GM12878 (cell line): ENCODE measurements at regions not wholly inside any gene's neighbourhood (a gene's known extent, or its start where the extent isn't known, plus 50 kb on each side); places are given as distances from the start of the nearest gene placed in this dataset.

Experiments
- ATAC-seq: fragments of 200-7000 bp; cut with Tn5 transposase; 3 replicates; pipeline ENCODE4 v1.9.1; 2020; ENCODE audit warnings: mild to moderate bottlenecking, moderate library complexity
- BruUV-seq: library from RNA; stranded (reverse); fragments of 400-500 nt; replicated peaks from 2 replicates; lab custom pipeline; 2021; lab: Mats Ljungman, UMichigan
- CTCF ChIA-PET: fragments of 300-600 bp; sonication (Branson Sonifier 250); formaldehyde crosslinking; extraction: SDS; loops from one replicate; lab custom pipeline; 2021; ENCODE audit warnings: inconsistent platforms; lab: Yijun Ruan, JAX
- POLR2A ChIA-PET: fragments of 350-600 bp; formaldehyde crosslinking; extraction: SDS; loops from one replicate; lab custom pipeline; 2021; ENCODE audit warnings: inconsistent platforms; lab: Charles Lee
- RAD21 ChIA-PET: fragments of 300-600 bp; sonication (Branson Sonifier 250); formaldehyde crosslinking; loops from one replicate; lab custom pipeline; 2023; ENCODE audit warnings: antibody characterized with exemption; ENCODE audit not compliant: unreplicated experiment; lab: Charles Lee
- SMC1A ChIA-PET: fragments of 300-600 bp; sonication (Branson Sonifier 250); formaldehyde crosslinking; loops from one replicate; lab custom pipeline; 2023; ENCODE audit not compliant: unreplicated experiment, uncharacterized antibody; lab: Charles Lee
- DNase-seq: peaks from one replicate; pipeline ENCODE4 v3.0.0-alpha.2; 2011; ENCODE audit warnings: low read depth, low spot score
- FAIRE-seq: peaks from 3 replicates; lab custom pipeline; 2011; peaks lifted over from hg19 to GRCh38; lab: Jason Lieb, UNC
- H2AFZ ChIP-seq: 2 replicates; pipeline ENCODE4 v1.6.0; 2011; ENCODE audit warnings: low read depth, low read length, control low read depth; ENCODE audit not compliant: control insufficient read depth
- H3K27ac ChIP-seq: 2 replicates; pipeline ENCODE4 v1.5.1; 2011; ENCODE audit warnings: control low read depth; ENCODE audit not compliant: control insufficient read depth, insufficient read depth
- H3K27me3 ChIP-seq, 2 experiments: replicated peaks in 1 of 2; 2 replicates each; pipeline versions ENCODE4 v1.6.0 to v1.6.1; 2011; ENCODE audit warnings: low read length in 1 of 2; ENCODE audit not compliant: control insufficient read depth in 2 of 2, insufficient read depth in 2 of 2
- H3K36me3 ChIP-seq, 2 experiments: 2 replicates each; pipeline ENCODE4 v1.5.1; 2011; ENCODE audit warnings: low read length in 1 of 2; ENCODE audit not compliant: control insufficient read depth in 2 of 2, insufficient read depth in 2 of 2
- H3K4me1 ChIP-seq: 2 replicates; pipeline ENCODE4 v1.6.1; 2011; ENCODE audit warnings: mild to moderate bottlenecking, low read length, moderate library complexity, mixed read lengths; ENCODE audit not compliant: control insufficient read depth, insufficient read depth
- H3K4me2 ChIP-seq: 2 replicates; pipeline ENCODE4 v1.6.0; 2011; ENCODE audit warnings: control low read depth; ENCODE audit not compliant: control insufficient read depth, insufficient read depth
- H3K4me3 ChIP-seq: fragments of 200-600 bp; sonication (generic); 2 replicates; pipeline ENCODE4 v1.5.1; 2016
- H3K79me2 ChIP-seq: 2 replicates; pipeline ENCODE4 v1.6.0; 2011; ENCODE audit warnings: low read length; ENCODE audit not compliant: control insufficient read depth, insufficient read depth
- H3K9ac ChIP-seq: 2 replicates; pipeline ENCODE4 v1.8.0; 2011; ENCODE audit warnings: low read length, control low read depth, mixed read lengths; ENCODE audit not compliant: control insufficient read depth, insufficient read depth
- H3K9me3 ChIP-seq: replicated peaks from 3 replicates; pipeline ENCODE4 v1.5.1; 2011; ENCODE audit warnings: mild to moderate bottlenecking, low read length; ENCODE audit not compliant: control insufficient read depth, insufficient read depth
- H4K20me1 ChIP-seq: 2 replicates; pipeline ENCODE4 v1.6.0; 2011; ENCODE audit not compliant: control insufficient read depth, insufficient read depth
- ASH2L ChIP-seq: fragments of 300-600, 200-600 bp; sonication (generic); IDR thresholded peaks from 2 replicates; pipeline ENCODE4 v1.6.1; 2017; ENCODE audit warnings: low read depth, mild to moderate bottlenecking, borderline replicate concordance
- CBFB ChIP-seq: IDR thresholded peaks from 2 replicates; pipeline ENCODE4 v1.6.1; 2016; ENCODE audit warnings: antibody characterized with exemption, low read depth
- CEBPZ ChIP-seq: fragments of 150-350 bp; IDR thresholded peaks from 2 replicates; pipeline ENCODE4 v1.6.1; 2016; ENCODE audit warnings: low read depth, low read length
- ETV6 ChIP-seq, 2 experiments: fragments of 450-650 bp in 1 of 2; IDR thresholded peaks in 1 of 2; conservative IDR thresholded peaks in 1 of 2; 2 replicates each; pipeline ENCODE4 v1.6.1; 2014; ENCODE audit warnings: antibody characterized with exemption in 1 of 2, borderline replicate concordance in 1 of 2, low read depth in 1 of 2, mild to moderate bottlenecking in 1 of 2, moderate library complexity in 1 of 2
- HSF1 ChIP-seq: fragments of 150-350 bp; IDR thresholded peaks from 2 replicates; pipeline ENCODE4 v1.6.1; 2014; ENCODE audit warnings: mild to moderate bottlenecking, low read depth, low read length
- KAT2A ChIP-seq: conservative IDR thresholded peaks from 2 replicates; pipeline ENCODE4 v1.6.1; 2011; ENCODE audit warnings: low read depth, low read length; ENCODE audit not compliant: control insufficient read depth
- MLLT1 ChIP-seq: fragments of 450-650 bp; IDR thresholded peaks from 2 replicates; pipeline ENCODE4 v1.6.1; 2016; ENCODE audit warnings: mild to moderate bottlenecking
- POLR2AphosphoS5 ChIP-seq: IDR thresholded peaks from 2 replicates; pipeline ENCODE4 v1.6.1; 2011; ENCODE audit warnings: mild to moderate bottlenecking, low read length, inconsistent platforms
- POU2F2 ChIP-seq: IDR thresholded peaks from 3 replicates; pipeline ENCODE4 v1.6.1; 2011; ENCODE audit warnings: low read depth, mild to moderate bottlenecking, low read length, borderline replicate concordance
- SPI1 ChIP-seq: IDR thresholded peaks from 2 replicates; pipeline ENCODE4 v1.6.1; 2011; ENCODE audit warnings: low read depth, mild to moderate bottlenecking, low read length, moderate library complexity, borderline replicate concordance; ENCODE audit not compliant: insufficient read depth
- USF1 ChIP-seq: IDR thresholded peaks from 2 replicates; pipeline ENCODE4 v1.6.1; 2011; ENCODE audit warnings: borderline replicate concordance, low read depth, mild to moderate bottlenecking, moderate library complexity, mixed read lengths, low read length; ENCODE audit not compliant: insufficient read depth; ENCODE audit errors: extremely low read length
- ZBTB40 ChIP-seq: fragments of 450-650 bp; IDR thresholded peaks from 2 replicates; pipeline ENCODE4 v1.6.1; 2016; ENCODE audit warnings: mild to moderate bottlenecking, moderate library complexity, borderline replicate concordance
- WGBS: methylation state at CpG from one replicate; pipeline ENCODE4 v1.1.6; 2016; ENCODE audit warnings: low lambda C conversion rate; ENCODE audit not compliant: insufficient replicate concordance, insufficient coverage; ENCODE audit errors: missing lambda C conversion rate; 5-methylcytosine and 5-hydroxymethylcytosine counted together
- in situ Hi-C: fragments of 300-500 bp; cut with MboI; formaldehyde crosslinking; loops from 9 replicates; pipeline ENCODE4 v1.14.3; 2018; ENCODE audit warnings: mixed read lengths
- intact Hi-C: fragments of 100-400 bp; cut with micrococcal nuclease; formaldehyde crosslinking; loops from one replicate; pipeline ENCODE4 v1.14.2; 2022; ENCODE audit not compliant: unreplicated experiment

GRCh38 chr17:34474706-34475105, 104.7 kb upstream of the TMEM132E start:
- WGBS: 0% methylated on average over 2 of the region's 2 CpGs
- no peak overlapping the region for H3K9ac ChIP-seq
- BruUV-seq: no TSS peak
- no peaks in the 10 kb centered on the region for H3K36me3 ChIP-seq
- H3K27me3 ChIP-seq: peaks cover 3 to 7% of the 10 kb centered on the region in 2 experiments; a peak in 2 of 4 replicates
- RAD21 ChIA-PET: no interaction called here
- ATAC-seq: no peak
- no peak for DNase-seq
- SMC1A ChIA-PET: no interaction called here
- intact Hi-C loops (loop anchor here (10.0 kb wide), 1 partner anchor 60 kb away; no protein-coding TSS in a partner anchor), in situ Hi-C loops (no loop called here)
- H3K9me3 ChIP-seq: no peaks in the 10 kb centered on the region
- no peak for FAIRE-seq
- CTCF ChIA-PET: no interaction called here
- no peak overlapping the region for H3K27ac ChIP-seq
- no peaks in the 10 kb centered on the region for H3K79me2 ChIP-seq
- H3K4me3 ChIP-seq: no peak overlapping the region
- no peak for TF ChIP-seq ZBTB40
- TF ChIP-seq POU2F2: no peak
- no peak for TF ChIP-seq ETV6 (conservative IDR thresholded peaks at IDR 0.05 in 1 of 2, IDR thresholded peaks at IDR 0.05 in 1 of 2; ENCODE audit: borderline replicate concordance in 1 of 2, low read depth in 1 of 2)
- TF ChIP-seq POLR2AphosphoS5: no peak
- TF ChIP-seq ASH2L: no peak
- no peak for TF ChIP-seq USF1
- no peak for TF ChIP-seq KAT2A
- TF ChIP-seq SPI1: no peak
- no peak for TF ChIP-seq MLLT1
- no peak for TF ChIP-seq HSF1
- TF ChIP-seq CEBPZ: no peak
- TF ChIP-seq CBFB: no peak
- H2AFZ ChIP-seq: no peak overlapping the region
- H4K20me1 ChIP-seq: no peaks in the 10 kb centered on the region
- H3K4me1 ChIP-seq: no peaks in the 10 kb centered on the region
- H3K4me2 ChIP-seq: no peak overlapping the region
- POLR2A ChIA-PET: no interaction called here
